Keratinocyte (primary cell): ENCODE measurements at regions not wholly inside any gene's neighbourhood (a gene's known extent, or its start where the extent isn't known, plus 50 kb on each side); places are given as distances from the start of the nearest gene placed in this dataset.

Experiments used
- DNase-seq: peaks from one replicate; pipeline ENCODE4 v3.0.0-alpha.2; 2011; ENCODE audit warnings: low read depth, missing footprints, low spot score
- FAIRE-seq: peaks from 2 replicates; lab custom pipeline; 2011; peaks lifted over from hg19 to GRCh38; lab: Jason Lieb, UNC
- H2AFZ ChIP-seq: 2 replicates; pipeline ENCODE4 v1.6.0; 2012; ENCODE audit warnings: low read length, control low read depth, inconsistent platforms; ENCODE audit not compliant: control insufficient read depth
- H3K27ac ChIP-seq: 2 replicates; pipeline ENCODE4 v1.5.1; 2011; ENCODE audit warnings: low read length; ENCODE audit not compliant: control insufficient read depth, insufficient read depth
- H3K27me3 ChIP-seq: 3 replicates; pipeline ENCODE4 v1.6.0; 2011; ENCODE audit warnings: low read length; ENCODE audit not compliant: control insufficient read depth, insufficient read depth; ENCODE audit errors: extremely low read depth
- H3K36me3 ChIP-seq, 2 experiments: 2 replicates in 1 of 2; 3 replicates in 1 of 2; pipeline ENCODE4 v1.5.1; 2011; ENCODE audit warnings: low read length in 2 of 2, mild to moderate bottlenecking in 1 of 2; ENCODE audit not compliant: control insufficient read depth in 2 of 2, insufficient read depth in 2 of 2; ENCODE audit errors: extremely low read depth in 1 of 2
- H3K4me1 ChIP-seq: 3 replicates; pipeline ENCODE4 v1.5.1; 2011; ENCODE audit warnings: low read length; ENCODE audit not compliant: control insufficient read depth, insufficient read depth; ENCODE audit errors: extremely low read depth
- H3K4me2 ChIP-seq: 3 replicates; pipeline ENCODE4 v1.6.0; 2011; ENCODE audit warnings: low read depth, low read length; ENCODE audit not compliant: control insufficient read depth, insufficient read depth; ENCODE audit errors: extremely low read depth
- H3K4me3 ChIP-seq, 3 experiments: fragments of 200-600 bp in 1 of 3; sonication (generic) in 1 of 3; 2 replicates in 2 of 3; 3 replicates in 1 of 3; pipeline ENCODE4 v1.5.1; 2011 to 2016; ENCODE audit warnings: low read length in 3 of 3, mild to moderate bottlenecking in 3 of 3, control low read depth in 2 of 3, inconsistent platforms in 1 of 3, low read depth in 1 of 3, mixed read lengths in 1 of 3, mixed run types in 1 of 3, moderate library complexity in 1 of 3; ENCODE audit not compliant: control insufficient read depth in 2 of 3, insufficient read depth in 2 of 3; ENCODE audit errors: extremely low read depth in 1 of 3
- H3K79me2 ChIP-seq: 2 replicates; pipeline ENCODE4 v1.6.0; 2012; ENCODE audit warnings: low read length; ENCODE audit not compliant: control insufficient read depth, insufficient read depth
- H3K9ac ChIP-seq: 3 replicates; pipeline ENCODE4 v1.6.0; 2011; ENCODE audit warnings: low read length; ENCODE audit not compliant: control insufficient read depth, insufficient read depth; ENCODE audit errors: extremely low read depth
- H3K9me1 ChIP-seq: 3 replicates; pipeline ENCODE4 v1.6.0; 2011; ENCODE audit warnings: low read length; ENCODE audit not compliant: control insufficient read depth, insufficient read depth; ENCODE audit errors: extremely low read depth
- H3K9me3 ChIP-seq: 2 replicates; pipeline ENCODE4 v1.5.1; 2012; ENCODE audit warnings: low read depth, low read length; ENCODE audit not compliant: control insufficient read depth
- H4K20me1 ChIP-seq: 3 replicates; pipeline ENCODE4 v1.6.0; 2011; ENCODE audit warnings: low read length; ENCODE audit not compliant: control insufficient read depth, insufficient read depth; ENCODE audit errors: extremely low read depth
- EZH2 ChIP-seq: IDR thresholded peaks from one replicate; pipeline ENCODE4 v1.6.1; 2012; ENCODE audit warnings: inconsistent platforms, mild to moderate bottlenecking, low read length, moderate library complexity
- dilution Hi-C: fragments of 300-500 bp; cut with MboI; formaldehyde crosslinking; loops from one replicate; pipeline ENCODE4 v1.7.0; 2020; ENCODE audit warnings: low sequenced_read_pairs; ENCODE audit not compliant: extremely low pct_ligation_motif_present
- TF ChIP-seq, protein P1 (sequence below), 3 experiments: IDR thresholded peaks in 1 of 3; conservative IDR thresholded peaks in 1 of 3; optimal IDR thresholded peaks in 1 of 3; 2 replicates in 2 of 3; 3 replicates in 1 of 3; pipeline versions ENCODE3 to v1.5.1; 2011; ENCODE audit warnings: low read length in 3 of 3, mild to moderate bottlenecking in 3 of 3, moderate library complexity in 2 of 3, control low read depth in 1 of 3, inconsistent platforms in 1 of 3; ENCODE audit not compliant: insufficient read depth in 2 of 3; ENCODE audit errors: extremely low read depth in 1 of 3

DNA sequence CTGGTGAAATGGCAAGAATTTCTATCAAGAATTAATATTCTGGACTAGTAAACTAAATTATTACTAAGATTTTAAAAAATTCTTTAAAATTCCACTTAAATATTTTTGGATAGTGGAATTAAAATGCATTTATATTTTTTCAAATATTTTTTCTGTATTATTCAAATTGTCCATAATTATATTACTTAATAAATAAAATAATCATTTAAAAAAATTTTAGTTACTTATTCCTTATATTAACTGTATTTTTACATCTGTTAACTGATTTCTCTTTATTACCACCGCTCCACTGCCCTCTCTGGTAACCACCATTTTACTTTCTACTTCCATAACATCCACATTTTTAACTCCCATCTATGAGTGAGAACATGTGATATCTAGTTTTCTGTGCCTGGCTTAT lies 828.4 kb downstream of the VGLL3 start:
- TF ChIP-seq, protein P1, sequence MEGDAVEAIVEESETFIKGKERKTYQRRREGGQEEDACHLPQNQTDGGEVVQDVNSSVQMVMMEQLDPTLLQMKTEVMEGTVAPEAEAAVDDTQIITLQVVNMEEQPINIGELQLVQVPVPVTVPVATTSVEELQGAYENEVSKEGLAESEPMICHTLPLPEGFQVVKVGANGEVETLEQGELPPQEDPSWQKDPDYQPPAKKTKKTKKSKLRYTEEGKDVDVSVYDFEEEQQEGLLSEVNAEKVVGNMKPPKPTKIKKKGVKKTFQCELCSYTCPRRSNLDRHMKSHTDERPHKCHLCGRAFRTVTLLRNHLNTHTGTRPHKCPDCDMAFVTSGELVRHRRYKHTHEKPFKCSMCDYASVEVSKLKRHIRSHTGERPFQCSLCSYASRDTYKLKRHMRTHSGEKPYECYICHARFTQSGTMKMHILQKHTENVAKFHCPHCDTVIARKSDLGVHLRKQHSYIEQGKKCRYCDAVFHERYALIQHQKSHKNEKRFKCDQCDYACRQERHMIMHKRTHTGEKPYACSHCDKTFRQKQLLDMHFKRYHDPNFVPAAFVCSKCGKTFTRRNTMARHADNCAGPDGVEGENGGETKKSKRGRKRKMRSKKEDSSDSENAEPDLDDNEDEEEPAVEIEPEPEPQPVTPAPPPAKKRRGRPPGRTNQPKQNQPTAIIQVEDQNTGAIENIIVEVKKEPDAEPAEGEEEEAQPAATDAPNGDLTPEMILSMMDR (optimal IDR thresholded peaks at IDR 0.05 in 1 of 3, IDR thresholded peaks at IDR 0.05 in 1 of 3, conservative IDR thresholded peaks at IDR 0.05 in 1 of 3; ENCODE audit: extremely low read depth in 1 of 3, insufficient read depth in 2 of 3, low read length in 3 of 3): no peak
- no peak for TF ChIP-seq EZH2
- Histone ChIP-seq H3K79me2 (no peaks in the 10 kb centered on the region), H3K9me3 (no peaks in the 10 kb centered on the region), H3K4me1 (no peaks in the 10 kb centered on the region), H3K36me3 (no peaks in the 10 kb centered on the region), H3K9ac (no peak overlapping the region), H4K20me1 (no peaks in the 10 kb centered on the region), H3K9me1 (no peaks in the 10 kb centered on the region), H2AFZ (no peak overlapping the region), H3K27ac (no peak overlapping the region), H3K4me2 (no peak overlapping the region), H3K4me3 (no peak overlapping the region), H3K27me3 (no peaks in the 10 kb centered on the region)
- DNase-seq (no peak), FAIRE-seq (no peak)
- dilution Hi-C loops: no loop called here

- FAIRE-seq: no peak
- H3K79me2 ChIP-seq: no peaks in the 10 kb centered on the region
These were observed 829.5 kb downstream of the VGLL3 start for GRCh38 chr3:86161493-86161892.

More at GRCh38 chr3:86161493-86161892, 829.5 kb downstream of the VGLL3 start:
- no peak for DNase-seq
- Histone ChIP-seq H3K9ac (no peak overlapping the region), H3K4me2 (no peak overlapping the region), H3K4me3 (no peak overlapping the region), H3K27me3 (no peaks in the 10 kb centered on the region), H3K36me3 (no peaks in the 10 kb centered on the region), H4K20me1 (no peaks in the 10 kb centered on the region), H3K9me3 (no peaks in the 10 kb centered on the region), H3K9me1 (no peaks in the 10 kb centered on the region), H2AFZ (no peak overlapping the region), H3K4me1 (no peaks in the 10 kb centered on the region), H3K27ac (no peak overlapping the region)
- TF ChIP-seq, protein P1 (optimal IDR thresholded peaks at IDR 0.05 in 1 of 3, IDR thresholded peaks at IDR 0.05 in 1 of 3, conservative IDR thresholded peaks at IDR 0.05 in 1 of 3; ENCODE audit: extremely low read depth in 1 of 3, insufficient read depth in 2 of 3, low read length in 3 of 3): no peak
- TF ChIP-seq EZH2: no peak
- dilution Hi-C loops: no loop called here
